Esophagus squamous epithelium (tissue), 4 donors: ENCODE measurements at regions not wholly inside any gene's neighbourhood (a gene's known extent, or its start where the extent isn't known, plus 50 kb on each side); places are given as distances from the start of the nearest gene placed in this dataset.

Source experiments
- CTCF ChIP-seq, 6 experiments: fragments of 450-650 bp in 4 of 6; fragments of 200-600 bp in 2 of 6; sonication (generic) in 2 of 6; IDR thresholded peaks; one replicate each; pipeline ENCODE4 v1.5.1; 2016 to 2019; ENCODE audit warnings: antibody characterized with exemption in 6 of 6, mild to moderate bottlenecking in 4 of 6, moderate library complexity in 4 of 6
- POLR2A ChIP-seq, 4 donors: fragments of 450-650 bp; IDR thresholded peaks; one replicate each; pipeline ENCODE4 v1.6.1; 2017; ENCODE audit warnings: antibody characterized with exemption in 4 of 4, mild to moderate bottlenecking in 4 of 4, moderate library complexity in 3 of 4

- TF ChIP-seq CTCF (IDR thresholded peaks at IDR 0.05) (no peak), POLR2A (IDR thresholded peaks at IDR 0.05) (no peak)
Observed at GRCh38 chr10:4074545-4075407, 289.8 kb upstream of the KLF6 start.
